HG02885 (cell line): ENCODE measurements at regions not wholly inside any gene's neighbourhood (a gene's known extent, or its start where the extent isn't known, plus 50 kb on each side); places are given as distances from the start of the nearest gene placed in this dataset.
A peak's percentile ranks its signal among the peaks of the same experiment; 100 is the strongest.
"Not testable (repeated sequence)": the region's sequence is repeated elsewhere in the genome, so short reads cannot be mapped to it uniquely, and the experiment has no call there.

Source experiments
- ATAC-seq: cut with Tn5 transposase; IDR thresholded peaks from one replicate; pipeline ENCODE4 v1.9.1; 2021; ENCODE audit warnings: mild to moderate bottlenecking; ENCODE audit not compliant: unreplicated experiment, poor library complexity

GRCh38 chr5:14958188-14958587 lies 86.6 kb upstream of the ANKH start:
- no peak for ATAC-seq

- no peak for ATAC-seq
Measured at GRCh38 chr5:14956423-14957046, 85.0 kb upstream of the ANKH start.

GRCh38 chr5:14954616-14955343 lies 83.2 kb upstream of the ANKH start:
- no peak for ATAC-seq

- ATAC-seq, result no peak
Measured at GRCh38 chr5:14954216-14954615, 82.6 kb upstream of the ANKH start.

GRCh38 chr5:14953075-14953607 lies 81.6 kb upstream of the ANKH start:
- no peak for ATAC-seq

- ATAC-seq, result no peak
Measured at GRCh38 chr5:14948383-14948782, 76.8 kb upstream of the ANKH start.

- peak; percentile 87 for ATAC-seq
Measured at GRCh38 chr5:14946815-14947620, 75.4 kb upstream of the ANKH start.

- ATAC-seq, result no peak
Measured at GRCh38 chr5:14945450-14945849, 73.9 kb upstream of the ANKH start.

GRCh38 chr5:14944996-14945395 lies 73.4 kb upstream of the ANKH start:
- no peak for ATAC-seq

- ATAC-seq, result no peak
Measured at GRCh38 chr5:14944350-14944739, 72.8 kb upstream of the ANKH start.

GRCh38 chr5:14942212-14942611 lies 70.6 kb upstream of the ANKH start:
- ATAC-seq, result no peak

GRCh38 chr5:14937254-14937653 lies 65.7 kb upstream of the ANKH start:
- ATAC-seq, result no peak

- no peak for ATAC-seq
Measured at GRCh38 chr5:14936588-14936987, 65.0 kb upstream of the ANKH start.

- ATAC-seq, result no peak
Measured at GRCh38 chr5:14935341-14935740, 63.8 kb upstream of the ANKH start.

- ATAC-seq, result no peak
Measured at GRCh38 chr5:14932902-14933469, 61.4 kb upstream of the ANKH start.

GRCh38 chr5:14930486-14930885 lies 58.9 kb upstream of the ANKH start:
- no peak for ATAC-seq

GRCh38 chr5:14929293-14930065 lies 57.9 kb upstream of the ANKH start:
- no peak for ATAC-seq

- no peak for ATAC-seq
Measured at GRCh38 chr5:14928661-14929060, 57.1 kb upstream of the ANKH start.

GRCh38 chr5:14925326-14925725 lies 53.7 kb upstream of the ANKH start:
- ATAC-seq, result no peak

GRCh38 chr5:14922952-14923351 lies 51.4 kb upstream of the ANKH start:
- not testable (repeated sequence) for ATAC-seq
